HG02840 (cell line): ENCODE measurements at regions not wholly inside any gene's neighbourhood (a gene's known extent, or its start where the extent isn't known, plus 50 kb on each side); places are given as distances from the start of the nearest gene placed in this dataset.

Experiments
- ATAC-seq: cut with Tn5 transposase; IDR thresholded peaks from one replicate; pipeline ENCODE4 v1.9.1; 2021; ENCODE audit warnings: mild to moderate bottlenecking, moderate library complexity, moderate number of reproducible peaks; ENCODE audit not compliant: unreplicated experiment, low FRiP score

DNA sequence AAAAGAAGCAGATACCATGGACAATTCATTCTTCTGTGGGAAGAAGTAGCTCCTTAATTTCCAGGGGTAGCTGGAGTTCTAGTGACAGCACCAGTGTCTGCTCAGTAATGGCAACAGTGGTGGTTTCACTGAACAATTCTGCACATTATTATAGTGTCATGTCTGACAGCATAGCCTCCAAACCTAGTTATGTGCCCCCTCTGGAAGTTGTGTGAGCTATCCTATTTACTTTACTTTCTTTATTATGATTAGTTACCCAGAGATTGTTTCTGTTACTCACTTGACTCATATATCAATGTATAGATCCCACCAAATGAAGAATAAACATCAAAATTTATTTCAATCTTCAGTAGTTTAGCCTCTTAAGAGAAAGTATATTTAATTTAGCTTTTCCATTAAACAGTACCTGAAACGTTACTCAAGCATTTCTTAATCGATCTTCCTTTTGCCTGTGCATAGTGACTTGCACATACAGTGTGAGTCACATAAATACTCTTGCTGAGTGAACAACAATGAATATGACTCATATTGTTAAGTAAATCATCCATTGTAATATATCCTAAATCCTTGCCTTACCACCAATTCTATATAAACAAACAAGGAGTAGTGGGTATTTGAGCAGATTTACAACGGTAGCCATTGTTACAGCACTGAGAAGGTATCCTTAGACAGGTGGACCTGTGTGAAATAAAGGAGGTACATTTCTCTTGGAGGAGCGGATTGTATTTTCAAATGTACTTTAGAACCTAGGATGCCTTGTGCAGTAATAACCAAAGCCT, 534.7 kb downstream of the ANKRD50 start:
- ATAC-seq, result no peak

DNA sequence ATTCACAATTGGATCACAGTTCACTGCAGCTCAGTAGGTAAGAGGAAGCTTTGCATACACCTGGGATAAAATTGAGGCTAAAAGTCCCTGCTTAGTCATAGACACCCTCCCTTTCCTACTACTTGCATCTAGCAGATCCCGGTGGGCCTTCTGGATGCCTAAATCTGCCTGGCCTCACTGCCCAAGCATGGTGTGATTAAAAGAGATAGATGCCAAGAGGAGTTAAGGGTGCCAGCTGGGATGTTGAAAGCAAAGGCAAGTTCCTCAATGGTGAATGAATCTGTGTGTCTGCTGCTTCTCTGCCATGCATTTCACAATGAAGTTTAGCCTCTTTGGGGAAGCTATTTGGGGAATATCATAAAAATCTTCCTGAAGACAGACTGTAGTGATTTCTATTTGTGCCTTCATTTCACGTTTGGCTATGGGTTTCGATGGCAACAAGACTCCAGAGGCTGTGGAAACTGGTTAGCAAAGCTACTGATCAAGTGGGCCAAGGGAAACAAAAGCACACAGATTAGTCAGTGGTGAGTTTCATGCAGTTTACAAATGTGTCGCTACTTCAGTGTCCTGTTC, 534.0 kb downstream of the ANKRD50 start:
- ATAC-seq, result no peak

DNA sequence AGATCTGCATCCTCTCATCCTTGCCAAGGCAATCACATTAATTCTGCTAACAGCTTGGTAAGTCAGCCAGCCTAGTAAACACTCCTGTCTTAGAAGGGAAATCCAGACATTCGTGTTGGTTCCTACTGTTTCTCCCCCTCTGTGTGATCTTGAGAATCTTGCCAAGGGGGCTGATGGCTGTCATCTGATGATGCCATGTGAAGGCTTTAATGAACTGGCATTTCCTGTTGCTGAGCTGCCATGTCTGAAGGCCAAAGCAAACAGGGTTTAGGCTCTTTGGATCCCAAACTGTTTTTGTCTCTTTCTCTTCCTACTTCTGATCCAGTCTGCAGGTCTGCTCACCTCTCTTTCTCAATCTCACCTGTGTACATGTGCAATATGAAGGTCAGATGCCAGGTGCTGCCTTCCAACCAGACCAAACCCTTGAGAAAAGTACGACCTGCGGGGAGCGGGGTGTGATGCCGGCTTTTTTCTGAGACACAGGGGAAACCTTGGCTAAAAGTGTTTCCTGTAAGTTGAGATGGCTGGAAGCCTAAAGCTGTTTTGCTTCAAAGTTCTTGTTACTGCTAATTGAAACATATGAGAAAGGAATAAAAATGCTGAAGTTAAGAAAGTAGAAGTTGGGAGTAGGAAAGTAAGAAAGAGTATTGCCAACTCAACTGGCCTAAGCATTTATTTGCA, 532.9 kb downstream of the ANKRD50 start:
- no peak for ATAC-seq

DNA sequence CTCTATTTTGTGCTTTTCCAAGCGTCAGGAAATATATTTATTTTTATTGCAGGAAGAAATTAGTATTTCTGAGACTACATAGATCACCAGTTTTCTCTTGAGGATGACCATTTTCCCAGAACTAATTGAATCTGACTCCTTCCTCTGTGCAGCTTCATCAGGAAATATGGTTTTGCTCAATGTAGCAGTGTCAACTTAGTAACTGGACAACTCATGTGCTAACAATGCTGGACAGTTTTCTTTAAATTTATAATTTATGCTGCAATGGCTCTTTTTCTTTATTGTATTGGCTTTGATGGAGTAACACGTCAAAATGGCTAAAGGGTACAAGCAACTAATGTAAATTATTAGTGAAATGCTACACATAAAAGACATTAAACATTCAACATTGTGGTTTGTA, 531.5 kb downstream of the ANKRD50 start:
- no peak for ATAC-seq

DNA sequence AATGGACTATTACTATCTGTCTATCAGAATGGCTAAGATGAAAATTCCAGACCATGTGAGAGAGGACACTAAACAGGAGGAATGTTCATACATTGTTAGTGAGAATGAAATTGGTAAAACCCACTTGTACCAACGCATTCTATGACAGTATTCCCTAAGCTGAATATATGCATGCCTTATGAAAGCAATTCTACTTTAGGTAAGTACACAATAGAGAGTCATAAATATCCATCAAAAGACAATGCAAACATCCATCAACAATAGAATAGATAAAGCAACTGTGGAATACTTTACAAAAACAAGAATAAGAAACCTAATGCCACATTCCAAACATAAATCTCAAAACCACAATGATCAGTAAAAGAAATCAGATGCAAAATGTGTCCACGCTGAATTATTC, 529.3 kb downstream of the ANKRD50 start:
- no peak for ATAC-seq

DNA sequence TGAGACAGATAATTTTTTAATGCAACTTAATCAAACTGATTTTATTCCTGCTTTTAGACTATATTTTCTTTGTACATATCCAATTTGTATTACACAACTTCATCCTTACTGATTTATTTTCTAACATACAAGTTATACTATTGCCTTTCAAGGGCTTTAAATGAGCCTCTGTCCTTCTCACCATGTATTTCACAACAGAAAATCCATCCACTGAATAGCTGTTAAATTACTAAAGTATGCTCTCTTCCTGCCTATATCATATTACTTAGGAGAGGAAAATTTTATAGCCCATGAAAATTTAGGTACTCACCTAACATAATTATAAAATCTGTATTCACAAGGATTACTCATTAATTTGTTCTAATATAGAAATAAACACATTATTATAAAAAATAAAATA, 528.6 kb downstream of the ANKRD50 start:
- no peak for ATAC-seq

DNA sequence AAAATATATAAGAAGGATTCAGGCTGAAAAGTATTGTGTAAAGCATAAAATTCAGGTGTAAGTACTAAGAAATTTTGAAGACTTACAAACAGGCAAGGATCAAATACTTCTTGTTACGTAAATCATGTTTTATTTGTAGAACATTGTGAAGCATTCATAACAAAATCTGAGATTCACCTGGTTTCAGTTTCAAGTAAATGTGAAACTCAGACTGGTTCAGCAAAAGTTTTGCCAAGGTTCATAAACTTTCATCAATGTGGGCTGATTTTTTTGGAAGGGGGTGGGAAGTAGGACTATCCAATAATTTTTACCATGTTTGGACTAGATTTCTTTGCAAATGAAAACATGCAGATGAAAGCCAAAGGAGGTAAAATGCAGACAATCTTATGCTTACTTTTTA, 527.7 kb downstream of the ANKRD50 start:
- ATAC-seq, result no peak

DNA sequence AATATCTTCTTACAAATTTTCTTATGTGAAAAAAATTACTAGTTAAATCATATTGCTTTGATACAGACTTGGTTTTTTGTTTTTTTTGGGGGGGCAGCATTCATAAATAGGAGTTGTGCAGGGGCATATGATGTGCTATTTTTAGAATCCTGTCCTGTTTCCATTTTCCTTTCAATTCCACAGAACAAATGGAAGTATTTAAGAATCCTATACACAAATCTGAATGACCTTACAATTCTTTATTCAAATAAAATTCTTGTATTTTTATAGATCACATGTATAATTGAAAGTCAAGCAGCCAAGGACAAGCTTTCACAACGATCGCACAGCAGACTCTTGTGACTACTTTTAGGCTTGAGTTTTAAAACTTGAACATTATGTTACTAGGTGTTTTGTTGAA, 523.9 kb downstream of the ANKRD50 start:
- no peak for ATAC-seq

DNA sequence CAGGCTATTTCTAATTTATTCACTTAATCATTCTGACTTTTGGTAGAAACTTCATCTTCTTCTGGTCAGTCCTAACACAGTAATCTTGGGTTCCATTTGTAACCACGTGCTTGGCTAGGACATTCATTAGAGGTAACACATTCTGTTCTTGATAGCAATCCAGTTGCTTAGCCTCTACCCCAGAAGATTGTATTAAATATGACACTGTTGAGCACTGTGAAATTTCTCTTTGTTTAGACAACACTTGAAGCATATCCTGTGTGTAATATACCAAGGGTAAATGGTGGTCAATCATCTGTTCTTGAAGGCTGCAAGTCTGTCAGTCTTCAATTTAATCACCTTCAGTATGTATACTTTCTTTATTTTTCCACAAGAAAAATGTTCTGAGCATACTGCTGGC, 523.0 kb downstream of the ANKRD50 start:
- no peak for ATAC-seq

DNA sequence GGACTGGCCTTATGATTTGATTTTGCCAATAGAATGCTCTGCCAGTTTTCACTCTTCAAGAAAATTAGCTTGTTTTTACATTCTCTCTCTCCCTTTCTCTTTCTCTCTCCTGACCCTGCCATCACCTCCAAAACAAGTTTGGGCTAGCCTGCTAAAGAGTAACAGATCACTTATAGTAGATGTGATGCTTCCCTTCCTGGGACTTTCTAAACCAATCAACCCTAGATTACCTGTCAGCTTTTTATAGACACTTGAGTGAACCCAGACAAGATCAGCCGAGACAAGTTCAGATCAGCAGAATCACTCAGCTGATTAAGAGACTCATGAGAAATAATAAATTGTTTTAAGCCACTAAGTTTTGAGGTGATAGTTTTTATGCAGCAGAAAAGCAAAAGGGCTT, 521.2 kb downstream of the ANKRD50 start:
- ATAC-seq, result no peak

DNA sequence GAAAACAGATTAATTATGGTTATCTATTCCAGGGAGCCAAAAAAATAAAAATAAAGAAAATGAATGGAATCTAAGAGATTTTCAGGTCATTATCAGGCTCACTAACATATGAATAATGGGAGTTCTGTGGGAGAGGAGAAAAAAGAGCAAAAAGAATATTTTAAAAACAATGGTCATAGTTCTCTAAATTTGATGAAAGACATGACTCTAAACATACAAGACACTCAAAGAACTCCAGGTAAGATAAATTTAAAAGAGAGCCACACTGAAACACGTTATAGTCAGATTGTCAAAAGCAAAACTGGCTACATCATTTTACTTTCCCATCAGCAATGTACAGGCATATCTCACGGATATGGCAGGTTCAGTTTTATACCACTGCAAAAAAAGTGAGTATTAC, 520.0 kb downstream of the ANKRD50 start:
- no peak for ATAC-seq

DNA sequence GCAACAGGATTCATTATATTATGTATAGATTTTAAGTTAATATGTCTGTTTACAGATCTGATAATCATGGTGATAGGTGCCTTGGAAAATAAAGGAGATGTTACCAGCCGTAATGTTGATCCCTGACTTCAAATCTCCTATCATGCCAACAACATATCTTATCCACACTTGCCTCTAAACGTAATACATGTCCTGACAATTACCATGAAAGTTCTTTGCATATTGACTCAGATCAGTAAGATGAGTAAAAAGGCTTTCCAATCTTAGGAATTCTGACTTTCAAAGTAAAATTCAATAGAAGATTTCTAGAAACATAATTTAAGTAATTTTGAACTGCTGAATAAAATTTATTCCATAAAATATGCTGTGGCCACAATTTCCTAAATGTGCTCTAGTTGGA, 513.3 kb downstream of the ANKRD50 start:
- ATAC-seq, result no peak

DNA sequence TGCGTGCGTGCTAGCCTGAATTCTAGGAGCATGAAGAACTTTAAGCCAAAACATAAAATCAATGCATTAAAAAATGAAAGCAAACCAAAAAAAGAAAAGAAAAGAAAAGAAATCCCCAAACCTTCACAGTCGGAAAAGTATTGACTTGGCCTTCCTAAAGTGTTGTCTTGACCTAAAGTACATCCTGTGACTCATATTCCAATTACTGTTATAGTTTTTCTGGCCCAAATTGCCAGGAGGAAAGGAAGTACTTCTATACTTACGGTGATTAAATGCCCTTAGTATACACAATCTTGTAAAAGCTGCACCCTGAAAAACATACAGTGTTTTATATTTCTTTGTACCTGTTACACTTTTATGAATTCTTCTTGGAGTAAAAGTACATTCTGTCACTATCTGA, 512.8 kb downstream of the ANKRD50 start:
- ATAC-seq, result no peak

DNA sequence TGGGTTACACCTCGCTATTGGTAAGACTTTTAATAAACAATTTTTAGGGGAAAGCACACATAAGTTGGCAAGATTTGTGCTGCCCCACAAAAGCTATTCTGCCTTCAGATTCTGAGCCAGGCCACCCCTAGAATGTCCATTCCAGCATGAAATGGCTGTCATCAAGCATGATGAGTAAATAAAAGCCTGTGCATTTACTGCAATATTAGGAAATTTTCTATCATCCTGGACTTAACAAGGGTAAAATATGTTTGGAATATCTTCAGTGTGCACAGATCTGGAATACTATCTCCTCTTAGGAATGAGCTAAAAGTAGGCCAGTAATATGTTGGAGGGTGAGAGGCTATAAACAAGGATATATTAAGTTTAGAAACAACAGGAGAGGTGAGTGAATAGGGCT, 510.9 kb downstream of the ANKRD50 start:
- ATAC-seq, result no peak

DNA sequence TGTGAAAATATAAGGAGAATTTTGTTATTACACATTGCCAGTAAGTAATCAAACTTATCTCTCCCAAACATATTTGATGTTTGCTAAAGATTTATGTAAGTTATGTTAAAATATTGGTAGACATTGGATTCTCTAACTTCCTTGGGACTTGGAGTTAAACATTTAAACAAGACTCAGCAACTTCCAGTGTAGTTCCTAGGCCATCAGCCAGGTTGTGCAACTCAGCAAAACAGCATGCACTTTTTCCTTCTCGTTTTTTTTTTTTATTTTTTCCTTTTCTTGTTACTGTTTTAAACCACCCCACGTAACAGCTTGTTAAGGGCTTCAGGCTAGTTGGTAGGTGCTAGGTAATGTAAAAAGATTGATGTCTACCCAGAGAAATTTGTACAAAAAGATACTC, 510.4 kb downstream of the ANKRD50 start:
- no peak for ATAC-seq

DNA sequence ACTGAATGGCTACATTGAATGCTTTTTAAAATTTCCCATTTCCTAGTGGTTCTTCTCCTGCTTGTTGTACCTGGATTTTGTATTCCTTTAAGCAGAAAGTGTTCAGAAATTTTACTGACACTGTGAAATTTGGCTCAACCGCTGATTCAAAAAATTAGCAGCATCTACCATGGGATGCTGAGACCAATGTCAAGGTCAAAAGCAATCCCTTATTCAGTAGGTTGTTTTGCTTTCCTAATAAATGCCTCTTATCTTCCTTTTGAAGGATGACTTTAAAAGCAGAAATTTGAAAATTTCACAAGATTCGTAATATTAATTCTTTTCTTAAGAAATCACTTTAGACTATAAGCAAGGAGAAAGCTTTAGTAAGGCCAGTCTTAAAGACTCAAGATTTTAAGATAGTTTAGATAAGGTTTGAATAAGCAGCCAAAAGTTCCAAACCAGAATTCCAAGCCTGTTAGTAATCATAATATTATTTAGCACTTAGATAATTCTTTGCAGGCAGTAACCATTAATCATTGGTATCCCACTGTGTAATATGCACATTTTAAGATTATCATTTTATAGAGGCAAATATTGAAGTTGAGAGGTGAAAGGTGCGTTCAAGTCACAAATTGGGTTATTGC, 508.8 kb downstream of the ANKRD50 start:
- no peak for ATAC-seq

DNA sequence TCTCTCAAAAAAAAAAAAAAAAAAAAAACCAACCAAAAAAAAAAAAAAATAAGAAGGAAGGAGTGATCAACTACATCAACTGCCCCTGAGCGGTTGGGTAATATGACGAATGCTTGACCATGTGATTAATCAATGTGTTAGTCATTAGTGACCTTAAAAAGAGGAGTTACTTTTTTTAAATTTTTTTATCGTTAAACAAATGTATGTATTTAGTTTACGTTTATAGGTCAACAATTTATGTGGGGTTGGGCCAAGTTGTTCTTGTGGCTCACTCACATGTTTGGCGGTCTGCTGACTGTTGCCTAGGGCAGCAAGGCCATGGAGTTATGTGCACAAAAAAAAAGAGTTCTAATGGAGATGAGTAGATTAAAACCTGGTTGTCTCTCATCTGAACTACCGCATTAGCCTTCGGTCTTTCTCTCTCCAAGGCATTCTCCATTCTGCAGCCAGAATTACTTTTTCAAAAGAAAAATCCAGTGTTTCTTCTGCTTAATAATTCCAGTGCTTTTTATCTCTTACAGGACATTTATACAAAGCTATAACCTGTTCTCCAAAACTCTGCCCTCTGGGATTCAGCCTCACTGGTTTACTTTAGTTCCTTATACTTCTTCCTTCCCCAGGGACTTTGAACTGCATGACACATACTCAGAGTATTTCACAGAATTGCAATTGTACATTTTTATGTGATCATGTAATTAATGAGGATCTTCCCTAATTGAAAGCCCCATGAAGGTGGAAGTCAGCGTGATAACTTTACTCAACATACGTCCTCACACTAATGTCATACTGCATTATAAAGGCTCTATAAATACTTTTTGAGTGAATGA, 505.5 kb downstream of the ANKRD50 start:
- ATAC-seq, result no peak

DNA sequence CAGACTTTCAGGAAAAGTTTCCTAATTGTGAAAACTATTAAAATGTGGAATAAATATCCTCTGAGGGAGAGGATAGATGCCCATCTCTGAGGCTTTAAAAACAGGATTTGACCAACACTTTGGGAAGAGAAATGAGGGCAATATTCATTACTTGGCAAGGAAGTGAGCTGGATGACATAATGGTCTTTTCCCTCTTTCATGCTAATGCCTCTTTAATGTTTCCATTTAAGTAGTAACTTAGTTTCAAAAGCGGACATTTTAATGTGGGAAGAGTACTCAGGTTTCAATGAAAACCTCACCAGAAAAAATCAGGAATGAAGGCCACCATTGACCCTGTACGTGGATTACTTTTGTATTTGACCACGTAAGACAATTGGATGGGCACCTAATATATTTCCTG, 503.3 kb downstream of the ANKRD50 start:
- no peak for ATAC-seq

DNA sequence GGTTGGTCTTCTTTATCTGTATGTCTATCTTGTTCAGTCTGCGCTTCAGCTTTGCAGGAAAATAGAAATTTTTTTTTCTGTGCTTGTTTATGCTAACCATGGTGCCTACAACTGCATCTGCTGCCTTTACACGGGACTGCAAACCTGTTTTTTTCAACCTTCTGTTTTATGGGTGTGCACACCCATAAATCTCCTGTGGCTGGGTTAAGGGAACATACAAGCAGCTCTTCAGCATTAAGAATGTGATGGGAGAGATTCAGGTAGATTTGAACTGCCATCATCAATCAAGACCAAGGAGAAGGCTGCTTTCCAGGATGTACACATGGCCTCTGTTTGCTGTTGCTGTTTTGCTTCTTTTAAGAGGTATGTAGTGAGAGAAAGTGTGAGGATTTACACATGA, 502.9 kb downstream of the ANKRD50 start:
- no peak for ATAC-seq

DNA sequence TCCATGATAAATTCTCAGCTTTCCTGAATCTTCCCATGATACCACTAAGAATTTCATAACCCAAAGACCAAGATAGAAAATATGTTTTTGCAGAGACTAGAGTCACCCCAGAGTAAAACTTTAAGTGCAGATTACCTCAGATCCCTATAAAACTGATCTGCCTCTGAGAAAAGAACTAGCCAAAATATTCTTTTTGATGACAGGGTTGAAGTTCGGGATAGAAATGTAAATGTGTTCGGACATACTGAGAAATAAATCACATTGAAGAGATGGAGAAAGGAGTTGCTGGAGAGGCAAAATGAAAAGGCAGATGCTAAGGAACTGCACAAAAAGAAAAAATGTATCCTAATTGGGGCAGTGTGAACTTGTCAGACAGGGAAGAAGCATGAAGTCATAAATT, 501.8 kb downstream of the ANKRD50 start:
- no peak for ATAC-seq
